GM20000 (cell line): ENCODE measurements at regions not wholly inside any gene's neighbourhood (a gene's known extent, or its start where the extent isn't known, plus 50 kb on each side); places are given as distances from the start of the nearest gene placed in this dataset.
"Not testable (repeated sequence)": the region's sequence is repeated elsewhere in the genome, so short reads cannot be mapped to it uniquely, and the experiment has no call there.

Source experiments
- DNase-seq: peaks from one replicate; pipeline ENCODE4 v3.0.0; 2012; ENCODE audit warnings: low spot score
- TF ChIP-seq, protein P1 (sequence below): IDR thresholded peaks from 2 replicates; pipeline ENCODE4 v1.5.1; 2012; ENCODE audit warnings: mild to moderate bottlenecking, control low read depth; ENCODE audit errors: extremely low read depth, missing control alignments

DNA sequence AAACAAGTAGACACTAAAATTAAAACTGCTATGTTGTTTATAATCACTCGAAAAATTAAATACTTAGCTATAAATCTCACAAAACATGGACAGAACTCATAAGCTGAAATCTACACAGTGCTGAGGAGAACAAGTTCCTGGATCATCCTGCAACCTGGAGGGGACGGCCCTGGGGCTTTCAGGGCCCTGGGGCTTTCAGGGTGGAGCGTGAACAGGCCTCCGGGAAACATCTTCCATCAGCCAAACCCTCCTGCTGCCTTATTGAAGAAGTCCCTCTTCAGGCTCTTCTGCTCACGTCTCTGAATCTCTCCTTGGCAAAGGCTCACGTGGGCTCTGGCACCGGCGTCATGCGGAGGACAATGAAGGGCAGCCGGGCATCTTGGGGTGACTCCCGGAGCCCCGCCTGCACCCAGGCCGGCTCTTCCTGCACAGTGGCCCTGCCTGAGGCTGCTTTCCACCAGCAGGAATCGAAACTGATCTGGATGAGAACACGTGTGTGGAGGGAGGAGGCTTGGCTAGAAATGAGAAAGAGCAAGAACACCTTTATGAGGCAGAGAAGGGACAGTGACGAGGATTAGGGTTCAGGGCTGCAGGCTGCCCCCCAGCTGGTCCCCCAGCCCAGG lies 127.3 kb downstream of the CDRT15L2 start:
- no peak for DNase-seq
- TF ChIP-seq, protein P1, sequence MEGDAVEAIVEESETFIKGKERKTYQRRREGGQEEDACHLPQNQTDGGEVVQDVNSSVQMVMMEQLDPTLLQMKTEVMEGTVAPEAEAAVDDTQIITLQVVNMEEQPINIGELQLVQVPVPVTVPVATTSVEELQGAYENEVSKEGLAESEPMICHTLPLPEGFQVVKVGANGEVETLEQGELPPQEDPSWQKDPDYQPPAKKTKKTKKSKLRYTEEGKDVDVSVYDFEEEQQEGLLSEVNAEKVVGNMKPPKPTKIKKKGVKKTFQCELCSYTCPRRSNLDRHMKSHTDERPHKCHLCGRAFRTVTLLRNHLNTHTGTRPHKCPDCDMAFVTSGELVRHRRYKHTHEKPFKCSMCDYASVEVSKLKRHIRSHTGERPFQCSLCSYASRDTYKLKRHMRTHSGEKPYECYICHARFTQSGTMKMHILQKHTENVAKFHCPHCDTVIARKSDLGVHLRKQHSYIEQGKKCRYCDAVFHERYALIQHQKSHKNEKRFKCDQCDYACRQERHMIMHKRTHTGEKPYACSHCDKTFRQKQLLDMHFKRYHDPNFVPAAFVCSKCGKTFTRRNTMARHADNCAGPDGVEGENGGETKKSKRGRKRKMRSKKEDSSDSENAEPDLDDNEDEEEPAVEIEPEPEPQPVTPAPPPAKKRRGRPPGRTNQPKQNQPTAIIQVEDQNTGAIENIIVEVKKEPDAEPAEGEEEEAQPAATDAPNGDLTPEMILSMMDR = no peak

DNA sequence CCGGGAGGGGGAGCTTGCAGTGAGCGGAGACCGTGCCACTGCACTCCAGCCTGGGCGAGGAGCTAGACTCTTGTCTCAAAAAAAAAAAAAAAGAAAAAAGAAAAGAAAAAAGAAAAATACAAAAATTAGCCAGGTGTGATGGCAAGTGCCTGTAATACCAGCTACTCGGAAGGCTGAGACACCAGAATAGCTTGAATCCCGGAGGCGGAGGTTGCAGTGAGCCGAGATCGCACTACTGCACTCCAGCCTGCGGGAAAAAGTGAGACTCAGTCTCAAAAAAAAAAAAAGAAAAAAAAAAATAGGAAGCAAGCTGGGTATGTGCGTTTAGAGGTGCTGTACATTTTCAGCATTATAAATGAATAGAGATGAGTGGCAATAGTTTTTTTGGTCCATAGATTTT lies 129.3 kb downstream of the CDRT15L2 start:
- not testable (repeated sequence) for DNase-seq

DNA sequence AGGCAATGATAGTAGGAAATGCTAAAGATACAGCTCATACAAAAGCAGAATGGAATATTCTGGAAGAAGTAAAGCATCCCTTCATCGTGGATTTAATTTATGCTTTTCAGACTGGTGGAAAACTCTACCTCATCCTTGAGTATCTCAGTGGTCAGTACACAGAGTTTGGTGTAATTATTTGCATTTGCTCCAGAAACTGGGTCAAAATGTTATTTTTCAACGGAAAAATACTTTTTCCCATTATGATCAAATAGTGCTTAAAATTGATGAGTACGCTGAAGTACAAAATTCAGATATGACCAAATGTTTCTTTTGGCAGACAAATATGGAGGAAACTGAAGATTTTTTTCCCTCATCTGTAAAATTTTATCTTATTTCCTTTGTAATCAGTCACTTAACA lies 137.0 kb downstream of the CDRT15L2 start:
- DNase-seq = not testable (repeated sequence)

DNA sequence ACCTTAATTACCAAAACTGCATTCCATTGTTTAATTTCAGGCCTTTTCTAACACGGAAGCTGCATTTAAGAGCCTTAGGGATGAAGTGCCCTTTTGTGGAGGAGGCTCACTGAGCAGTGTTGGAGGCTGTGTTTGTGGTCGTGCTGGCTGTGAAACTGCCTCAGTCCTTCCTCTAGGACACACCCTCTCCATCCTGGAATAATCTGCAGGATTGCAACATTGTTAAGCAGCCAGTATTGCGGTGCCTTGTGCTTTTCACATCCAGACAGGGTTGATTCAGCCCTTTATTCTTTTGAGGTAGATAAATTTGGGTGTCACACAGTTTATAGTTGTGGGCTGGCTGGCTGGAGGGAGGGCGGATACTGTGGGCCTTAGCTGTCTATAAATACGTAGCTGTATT lies 141.6 kb downstream of the CDRT15L2 start:
- TF ChIP-seq, protein P1 = no peak
- no peak for DNase-seq

DNA sequence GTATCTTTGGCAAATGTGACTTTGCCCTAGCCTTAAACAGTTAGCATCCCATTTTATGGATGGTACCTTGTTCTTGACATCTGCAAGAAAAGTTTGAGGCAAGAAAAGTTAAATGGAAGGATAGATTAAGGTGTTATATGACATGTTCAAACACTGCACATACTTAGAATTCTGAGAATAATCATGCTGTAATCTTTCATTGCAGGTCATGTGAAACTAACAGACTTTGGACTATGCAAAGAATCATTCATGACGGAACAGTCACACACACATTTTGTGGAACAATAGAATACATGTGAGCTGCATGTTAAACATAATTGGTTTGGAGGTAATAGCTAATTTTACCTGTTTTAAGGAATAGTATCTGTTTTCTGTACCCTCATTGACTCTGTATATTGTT lies 144.9 kb downstream of the CDRT15L2 start:
- DNase-seq = not testable (repeated sequence)

DNA sequence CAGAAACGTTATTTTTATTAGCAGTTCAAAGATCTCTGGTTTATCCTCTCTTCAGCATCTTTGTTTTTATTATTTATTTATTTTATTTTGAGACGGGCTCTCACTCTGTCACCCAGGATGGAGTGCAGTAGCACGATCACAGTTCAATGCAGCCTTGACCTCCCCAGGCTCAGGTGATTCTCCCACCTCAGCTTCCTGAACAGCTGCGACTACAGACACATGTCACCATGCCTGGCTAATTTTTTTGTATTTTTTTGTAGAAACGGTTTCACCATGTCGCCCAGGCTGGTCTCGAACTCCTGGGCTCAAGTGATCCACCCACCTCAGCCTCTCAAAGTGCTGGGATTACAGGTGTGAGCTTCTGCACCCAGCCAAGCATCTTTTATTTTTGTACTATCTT lies 147.7 kb downstream of the CDRT15L2 start:
- DNase-seq = not testable (repeated sequence)

DNA sequence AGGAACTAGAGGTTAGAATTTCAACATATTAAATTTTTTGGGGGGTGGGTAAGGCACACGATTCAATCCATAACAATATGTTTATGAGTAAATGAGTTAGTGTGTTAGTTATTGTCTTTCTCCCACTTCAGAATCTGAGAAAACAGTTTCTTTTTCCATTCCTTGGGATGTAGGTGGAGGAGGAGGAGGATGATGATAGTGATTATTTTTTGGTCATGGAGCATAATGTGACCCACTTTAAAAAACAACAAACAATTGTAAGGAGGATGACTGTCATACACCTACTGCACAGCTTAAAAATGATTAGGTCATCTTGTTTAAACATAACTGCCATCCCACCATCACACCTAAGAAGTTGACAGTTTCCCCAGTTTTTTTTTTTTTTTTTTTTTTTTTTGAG lies 148.7 kb downstream of the CDRT15L2 start:
- DNase-seq = no peak
- TF ChIP-seq, protein P1 = no peak

DNA sequence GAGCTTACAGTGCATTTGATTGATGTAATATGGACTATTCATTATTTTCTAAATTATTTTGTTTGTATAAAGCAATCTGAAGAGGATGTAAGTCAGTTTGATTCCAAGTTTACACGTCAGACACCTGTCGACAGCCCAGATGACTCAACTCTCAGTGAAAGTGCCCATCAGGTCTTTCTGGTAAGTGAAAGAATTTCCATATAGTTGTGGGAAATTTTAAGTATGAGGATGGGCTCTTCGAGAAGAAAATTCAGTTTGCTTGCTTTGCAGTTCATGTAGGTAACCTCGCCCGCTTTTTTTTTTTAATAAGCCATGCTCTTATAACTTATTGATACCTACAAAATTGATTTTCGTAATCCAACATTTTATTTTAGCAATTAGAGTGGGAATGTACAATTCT lies 151.6 kb downstream of the CDRT15L2 start:
- not testable (repeated sequence) for DNase-seq

DNA sequence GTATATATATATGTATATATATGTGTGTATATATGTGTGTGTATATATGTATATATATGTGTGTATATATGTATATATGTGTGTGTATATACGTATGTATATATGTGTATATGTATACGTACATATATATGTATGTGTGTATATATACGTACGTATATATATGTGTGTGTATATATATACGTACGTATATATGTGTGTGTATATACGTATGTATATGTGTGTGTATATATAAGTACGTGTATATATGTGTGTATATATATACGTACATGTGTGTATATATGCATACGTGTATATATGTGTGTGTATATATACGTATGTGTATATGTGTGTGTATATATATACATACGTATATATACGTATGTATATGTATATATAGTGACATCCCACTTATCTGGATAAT lies 154.4 kb downstream of the CDRT15L2 start:
- TF ChIP-seq, protein P1 = no peak

DNA sequence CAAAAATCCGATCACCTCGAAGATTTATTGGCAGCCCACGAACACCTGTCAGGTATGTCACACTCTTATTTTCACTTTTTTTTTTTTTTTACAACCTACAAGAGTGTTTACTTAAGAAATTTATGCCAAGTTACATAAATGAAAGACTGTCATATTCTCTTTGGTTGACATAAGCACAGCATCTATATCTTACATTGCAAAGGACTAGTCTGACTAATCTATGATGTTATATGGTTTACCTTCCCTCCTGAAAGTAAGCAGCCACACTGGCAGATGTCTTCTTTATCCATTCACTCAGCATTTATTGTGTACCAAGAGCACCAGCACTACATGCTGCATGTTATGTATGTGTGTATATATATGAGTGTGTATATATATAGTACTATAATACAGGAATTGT lies 156.3 kb downstream of the CDRT15L2 start:
- TF ChIP-seq, protein P1 = no peak
- DNase-seq = no peak

More for the DNA sequence above, 154.4 kb downstream of the CDRT15L2 start:
- DNase-seq = no peak

DNA sequence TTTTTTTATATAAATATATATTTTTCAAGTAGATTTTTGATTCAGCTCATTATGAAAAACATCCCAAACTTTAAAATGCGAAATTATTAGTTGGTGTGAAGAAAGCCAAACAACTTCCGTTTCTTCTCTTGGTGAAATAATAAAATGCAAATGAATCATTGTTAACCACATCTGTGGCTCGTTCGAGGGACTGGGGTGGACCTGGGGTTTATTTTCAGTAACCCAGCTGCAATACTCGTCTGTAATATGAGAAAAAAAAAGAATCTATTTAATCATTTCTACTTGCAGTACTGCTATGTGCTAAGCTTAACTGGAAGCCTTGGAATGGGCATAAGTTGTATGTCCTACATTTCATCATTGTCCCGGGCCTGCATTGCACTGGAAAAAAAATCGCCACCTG lies 158.1 kb downstream of the CDRT15L2 start:
- DNase-seq = not testable (repeated sequence)
